Fibroblast of the aortic adventitia (primary cell): ENCODE measurements at regions not wholly inside any gene's neighbourhood (a gene's known extent, or its start where the extent isn't known, plus 50 kb on each side); places are given as distances from the start of the nearest gene placed in this dataset.

Experiments
- DNase-seq: peaks from one replicate; pipeline ENCODE4 v3.0.0-alpha.2; 2010; ENCODE audit warnings: low read depth
- H3K4me3 ChIP-seq: 2 replicates; pipeline ENCODE4 v1.5.1; 2011; ENCODE audit warnings: low read depth, mild to moderate bottlenecking, control low read depth, low read length, moderate library complexity
- CTCF ChIP-seq: IDR thresholded peaks from 2 replicates; pipeline ENCODE4 v1.5.1; 2011; ENCODE audit warnings: mild to moderate bottlenecking, low read length, control low read depth, inconsistent platforms; ENCODE audit not compliant: insufficient read depth

- DNase-seq, result no peak
- TF ChIP-seq CTCF, result no peak
- no peak overlapping the region for H3K4me3 ChIP-seq
These were observed 154.7 kb upstream of the HCRTR2 start for GRCh38 chr6:55019591-55019990.

- DNase-seq, result no peak
- TF ChIP-seq CTCF, result no peak
- H3K4me3 ChIP-seq, result no peak overlapping the region
These were observed 151.1 kb upstream of the HCRTR2 start for GRCh38 chr6:55023230-55023629.

- H3K4me3 ChIP-seq, result no peak overlapping the region
- no peak for TF ChIP-seq CTCF
- no peak for DNase-seq
These were observed 141.2 kb upstream of the HCRTR2 start for GRCh38 chr6:55033016-55033546.

GRCh38 chr6:55034752-55035151 lies 139.6 kb upstream of the HCRTR2 start:
- no peak overlapping the region for H3K4me3 ChIP-seq
- no peak for DNase-seq
- no peak for TF ChIP-seq CTCF

GRCh38 chr6:55040102-55040848 lies 134.0 kb upstream of the HCRTR2 start:
- no peak overlapping the region for H3K4me3 ChIP-seq
- TF ChIP-seq CTCF, result no peak
- peak; percentile 24 for DNase-seq

GRCh38 chr6:55046869-55047422 lies 127.4 kb upstream of the HCRTR2 start:
- no peak overlapping the region for H3K4me3 ChIP-seq
- no peak for DNase-seq
- no peak for TF ChIP-seq CTCF
